Right lobe of liver (tissue), 4 donors: ENCODE measurements at regions not wholly inside any gene's neighbourhood (a gene's known extent, or its start where the extent isn't known, plus 50 kb on each side); places are given as distances from the start of the nearest gene placed in this dataset.

Source experiments
- POLR2A ChIP-seq: fragments of 450-650 bp; IDR thresholded peaks from one replicate; pipeline ENCODE4 v1.6.1; 2017; ENCODE audit warnings: antibody characterized with exemption, mild to moderate bottlenecking
- TF ChIP-seq, protein P1 (sequence below), 4 donors: fragments of 200-600 bp in 3 of 4; fragments of 450-650 bp in 1 of 4; IDR thresholded peaks; one replicate each; pipeline versions ENCODE4 v1.5.1 to v1.8.0; 2016 to 2022; ENCODE audit warnings: antibody characterized with exemption in 4 of 4, mild to moderate bottlenecking in 2 of 4
- donor health status: DM: no; HTN: no; CAD: no.
- donor health status: DM: no; HTN: no; CAD: no.
- donor health status: DM: no; HTN: yes; CAD: no.

DNA sequence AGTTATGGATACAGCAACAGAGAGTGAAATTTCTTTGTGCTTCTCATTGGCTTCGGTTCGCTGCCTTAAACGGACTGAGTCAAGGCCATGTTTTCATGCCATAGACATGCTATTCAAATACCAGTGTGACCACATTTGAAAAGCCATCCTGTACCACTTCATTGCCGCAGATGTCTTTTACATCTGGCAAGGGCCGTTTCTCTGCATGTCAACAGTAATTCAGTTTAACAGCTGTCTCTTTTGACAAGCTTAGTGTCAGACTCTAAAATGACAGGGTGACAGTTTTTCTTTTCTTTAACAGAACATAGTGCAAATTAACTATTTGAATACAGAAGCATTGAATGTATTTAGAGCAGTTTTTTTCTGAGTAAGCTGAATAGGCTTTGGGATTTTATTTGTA, 362.2 kb upstream of the POU3F4 start:
- TF ChIP-seq, protein P1, sequence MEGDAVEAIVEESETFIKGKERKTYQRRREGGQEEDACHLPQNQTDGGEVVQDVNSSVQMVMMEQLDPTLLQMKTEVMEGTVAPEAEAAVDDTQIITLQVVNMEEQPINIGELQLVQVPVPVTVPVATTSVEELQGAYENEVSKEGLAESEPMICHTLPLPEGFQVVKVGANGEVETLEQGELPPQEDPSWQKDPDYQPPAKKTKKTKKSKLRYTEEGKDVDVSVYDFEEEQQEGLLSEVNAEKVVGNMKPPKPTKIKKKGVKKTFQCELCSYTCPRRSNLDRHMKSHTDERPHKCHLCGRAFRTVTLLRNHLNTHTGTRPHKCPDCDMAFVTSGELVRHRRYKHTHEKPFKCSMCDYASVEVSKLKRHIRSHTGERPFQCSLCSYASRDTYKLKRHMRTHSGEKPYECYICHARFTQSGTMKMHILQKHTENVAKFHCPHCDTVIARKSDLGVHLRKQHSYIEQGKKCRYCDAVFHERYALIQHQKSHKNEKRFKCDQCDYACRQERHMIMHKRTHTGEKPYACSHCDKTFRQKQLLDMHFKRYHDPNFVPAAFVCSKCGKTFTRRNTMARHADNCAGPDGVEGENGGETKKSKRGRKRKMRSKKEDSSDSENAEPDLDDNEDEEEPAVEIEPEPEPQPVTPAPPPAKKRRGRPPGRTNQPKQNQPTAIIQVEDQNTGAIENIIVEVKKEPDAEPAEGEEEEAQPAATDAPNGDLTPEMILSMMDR (IDR thresholded peaks at IDR 0.05), result no peak
- TF ChIP-seq POLR2A, result no peak
